Pancreas (tissue), 10 donors: ENCODE measurements at regions not wholly inside any gene's neighbourhood (a gene's known extent, or its start where the extent isn't known, plus 50 kb on each side); places are given as distances from the start of the nearest gene placed in this dataset.
A peak's percentile ranks its signal among the peaks of the same experiment; 100 is the strongest.

ENCODE experiments used
- ATAC-seq, 4 donors: fragments of 200-7000 bp; cut with Tn5 transposase; one replicate each; pipeline versions ENCODE4 v1.8.0 to v1.9.1; 2020; ENCODE audit warnings: mild to moderate bottlenecking in 4 of 4, moderate library complexity in 4 of 4
- DNase-seq, 6 donors: peaks; one replicate each; pipeline ENCODE4 v3.0.0-alpha.2; 2020
- FAIRE-seq: peaks from 2 replicates; lab custom pipeline; 2012; peaks lifted over from hg19 to GRCh38; lab: Jason Lieb, UNC
- H3K27ac ChIP-seq, 4 donors: fragments of 200-600 bp; sonication (generic); 1 replicate in 3 of 4; 2 replicates in 1 of 4; pipeline versions ENCODE4 v1.5.0 to v1.8.0; 2020
- H3K27me3 ChIP-seq, 4 donors: fragments of 200-600 bp; one replicate each; pipeline ENCODE4 v1.8.0; 2021
- H3K36me3 ChIP-seq, 3 donors: fragments of 200-600 bp; sonication (generic) in 1 of 3; one replicate each; pipeline versions ENCODE4 v1.5.0 to v1.8.0; 2020 to 2021
- H3K4me1 ChIP-seq, 3 donors: fragments of 200-600 bp; one replicate each; pipeline ENCODE4 v1.8.0; 2021
- H3K4me3 ChIP-seq, 4 donors: fragments of 200-600 bp; sonication (generic) in 2 of 4; one replicate each; pipeline versions ENCODE4 v1.5.0 to v1.8.0; 2020 to 2021
- H3K9me3 ChIP-seq, 4 donors: fragments of 200-600 bp; one replicate each; pipeline ENCODE4 v1.8.0; 2021
- CTCF ChIP-seq, 4 donors: fragments of 200-600 bp; sonication (generic) in 3 of 4; IDR thresholded peaks; one replicate each; pipeline versions ENCODE4 v1.5.0 to v1.8.0; 2021; ENCODE audit warnings: antibody characterized with exemption in 4 of 4
- WGBS, 2 donors: extraction: QIAGEN DNeasy Blood & Tissue Kit; methylation state at CpG; one replicate each; pipeline ENCODE4 v1.1.7; 2013; 5-methylcytosine and 5-hydroxymethylcytosine counted together
- intact Hi-C, 3 donors: fragments of 100-400 bp; cut with DNase I; formaldehyde crosslinking; loops; one replicate each; pipeline versions ENCODE4 v1.11.1 to v1.14.2; 2022
- donor health status: healthy with polysubstance abuse.
- donor health status: DM: no; HTN: no; CAD: no; lungs with moderate emphysema.
- donor health status: DM: no; HTN: no; CAD: no.
- donor health status: control.
- donor health status: control.
- donor health status: Bipolar disorder and iron deficiency.
- donor health status: DM: yes; HTN: yes; CAD: no.
- donor health status: DM: no; HTN: no; CAD: no.
- donor health status: DM: no; HTN: no; CAD: no.
- donor health status: DM: yes; HTN: yes; CAD: no.

- TF ChIP-seq CTCF (IDR thresholded peaks at IDR 0.05) = no peak
- WGBS, 2 donors = 57 to 74% methylated on average over 7 of the region's 7 CpGs
- no peak for DNase-seq
- FAIRE-seq = no peak
- H3K4me3 ChIP-seq = no peak overlapping the region
- H3K9me3 ChIP-seq = no peaks in the 10 kb centered on the region
- intact Hi-C loops = no loop called here
- H3K27me3 ChIP-seq = no peaks in the 10 kb centered on the region
- H3K27ac ChIP-seq = no peak overlapping the region
- no peaks in the 10 kb centered on the region for H3K36me3 ChIP-seq
- no peaks in the 10 kb centered on the region for H3K4me1 ChIP-seq
- ATAC-seq = no peak
Observed at GRCh38 chr1:37354876-37355650, 119.3 kb upstream of the ZC3H12A start.

- intact Hi-C loops = no loop called here
- Histone ChIP-seq H3K36me3 (no peaks in the 10 kb centered on the region), H3K4me1 (no peaks in the 10 kb centered on the region), H3K4me3 (no peak overlapping the region), H3K27ac (no peak overlapping the region), H3K27me3 (peaks cover 0 to 4% (median 0%) of the 10 kb centered on the region in 4 donors), H3K9me3 (no peaks in the 10 kb centered on the region)
- no peak for FAIRE-seq
- TF ChIP-seq CTCF (IDR thresholded peaks at IDR 0.05) = no peak
- peak in 1 of 6 donors; percentile 51 for DNase-seq
- WGBS, 2 donors = 38% methylated on average over 4 of the region's 4 CpGs
- peak in 1 of 4 donors; percentile 76 for ATAC-seq
Observed at GRCh38 chr1:37358992-37359391, 115.4 kb upstream of the ZC3H12A start.

GRCh38 chr1:37360011-37360410 is 114.4 kb upstream of the ZC3H12A start:
- Histone ChIP-seq H3K9me3 (no peaks in the 10 kb centered on the region), H3K27ac (no peak overlapping the region), H3K27me3 (peaks cover 0 to 4% (median 0%) of the 10 kb centered on the region in 4 donors), H3K4me3 (no peak overlapping the region), H3K36me3 (no peaks in the 10 kb centered on the region), H3K4me1 (no peaks in the 10 kb centered on the region)
- FAIRE-seq (no peak), ATAC-seq (no peak), DNase-seq (no peak)
- intact Hi-C loops = no loop called here
- WGBS, 2 donors = 40 to 52% methylated on average over 6 of the region's 6 CpGs
- no peak for TF ChIP-seq CTCF (IDR thresholded peaks at IDR 0.05)

GRCh38 chr1:37362594-37363385 is 111.6 kb upstream of the ZC3H12A start:
- ATAC-seq = peak in 1 of 4 donors; percentile 42
- no peak for DNase-seq
- Histone ChIP-seq H3K4me3 (no peak overlapping the region), H3K27me3 (peaks cover 0 to 4% (median 0%) of the 10 kb centered on the region in 4 donors), H3K27ac (no peak overlapping the region), H3K9me3 (no peaks in the 10 kb centered on the region), H3K36me3 (no peaks in the 10 kb centered on the region), H3K4me1 (no peaks in the 10 kb centered on the region)
- FAIRE-seq = no peak
- intact Hi-C loops = no loop called here
- no peak for TF ChIP-seq CTCF (IDR thresholded peaks at IDR 0.05)
- WGBS, 2 donors = 16% methylated on average over 11 of the region's 11 CpGs
